SK-N-SH (cell line): ENCODE measurements at regions not wholly inside any gene's neighbourhood (a gene's known extent, or its start where the extent isn't known, plus 50 kb on each side); places are given as distances from the start of the nearest gene placed in this dataset.
"Not testable (repeated sequence)": the region's sequence is repeated elsewhere in the genome, so short reads cannot be mapped to it uniquely, and the experiment has no call there.

Experiments
- CTCF ChIA-PET: fragments of 300-600, 350-600 bp; formaldehyde crosslinking; extraction: SDS; loops from one replicate; lab custom pipeline; 2021; lab: Yijun Ruan, JAX
- POLR2A ChIA-PET: fragments of 350-600 bp; sonication (Branson Sonifier 250); formaldehyde crosslinking; extraction: SDS; loops from one replicate; lab custom pipeline; 2020; ENCODE audit warnings: antibody characterized with exemption, inconsistent platforms; lab: Yijun Ruan, JAX
- DNase-seq: peaks from one replicate; pipeline ENCODE4 v3.0.0; 2012
- H2AFZ ChIP-seq: fragments of 200-600 bp; sonication (generic); 2 replicates; pipeline ENCODE4 v1.8.1; 2016; ENCODE audit warnings: antibody characterized with exemption, mild to moderate bottlenecking, low read depth
- H3F3A ChIP-seq: fragments of 200-600 bp; sonication (generic); replicated peaks from 2 replicates; pipeline ENCODE3; 2016; ENCODE audit warnings: antibody characterized with exemption, mild to moderate bottlenecking; ENCODE audit not compliant: insufficient read depth
- H3K27ac ChIP-seq, 2 experiments: fragments of 200-500 bp in 1 of 2; fragments of 200-600 bp in 1 of 2; sonication (Bioruptor generic) in 1 of 2; sonication (generic), shearing (Covaris generic) in 1 of 2; 2 replicates each; pipeline versions ENCODE4 v1.5.1 to v1.6.1; 2014 to 2016; ENCODE audit warnings: low read depth in 2 of 2, inconsistent platforms in 1 of 2, low read length in 1 of 2, mild to moderate bottlenecking in 1 of 2, mixed read lengths in 1 of 2
- H3K27me3 ChIP-seq: fragments of 200-600 bp; sonication (generic), shearing (Covaris generic); 2 replicates; pipeline ENCODE4 v1.6.1; 2016; ENCODE audit warnings: mixed run types; ENCODE audit not compliant: insufficient read depth
- H3K36me3 ChIP-seq, 2 experiments: fragments of 200-500 bp in 1 of 2; fragments of 200-600 bp in 1 of 2; sonication (Bioruptor generic) in 1 of 2; sonication (generic) in 1 of 2; replicated peaks in 1 of 2; 2 replicates each; pipeline versions ENCODE3 to v1.5.1; 2014 to 2016; ENCODE audit warnings: low read length in 1 of 2, mild to moderate bottlenecking in 1 of 2; ENCODE audit not compliant: insufficient read depth in 2 of 2, control insufficient read depth in 1 of 2
- H3K4me1 ChIP-seq, 2 experiments: fragments of 200-500 bp in 1 of 2; fragments of 200-600 bp in 1 of 2; sonication (Bioruptor generic) in 1 of 2; sonication (generic), shearing (Covaris generic) in 1 of 2; 2 replicates each; pipeline versions ENCODE4 v1.5.1 to v1.6.1; 2014 to 2016; ENCODE audit warnings: low read depth in 1 of 2, low read length in 1 of 2, mixed run types in 1 of 2; ENCODE audit not compliant: insufficient read depth in 2 of 2, control insufficient read depth in 1 of 2
- H3K4me2 ChIP-seq: fragments of 200-600 bp; sonication (generic), shearing (Covaris generic); 2 replicates; pipeline ENCODE4 v1.6.1; 2017; ENCODE audit warnings: mixed run types
- H3K4me3 ChIP-seq, 2 experiments: fragments of 200-500 bp in 1 of 2; fragments of 200-600 bp in 1 of 2; sonication (Bioruptor generic) in 1 of 2; sonication (generic), shearing (Covaris generic) in 1 of 2; 2 replicates each; pipeline versions ENCODE4 v1.5.1 to v1.8.1; 2014 to 2016; ENCODE audit warnings: low read depth in 2 of 2, inconsistent platforms in 1 of 2, low read length in 1 of 2, mild to moderate bottlenecking in 1 of 2, mixed read lengths in 1 of 2, moderate library complexity in 1 of 2
- H3K79me2 ChIP-seq: fragments of 200-600 bp; sonication (generic); 2 replicates; pipeline ENCODE4 v1.8.1; 2017; ENCODE audit warnings: mild to moderate bottlenecking; ENCODE audit not compliant: insufficient read depth
- H3K9ac ChIP-seq: fragments of 200-600 bp; sonication (generic); 2 replicates; pipeline ENCODE4 v1.6.1; 2017; ENCODE audit warnings: mixed run types
- H3K9me2 ChIP-seq: fragments of 200-600 bp; sonication (generic); 2 replicates; pipeline ENCODE4 v1.6.1; 2017; ENCODE audit warnings: mixed run types
- H3K9me3 ChIP-seq: fragments of 200-600 bp; sonication (generic); 2 replicates; pipeline ENCODE4 v1.6.1; 2017; ENCODE audit warnings: mixed run types, mild to moderate bottlenecking, moderate library complexity
- H4K20me1 ChIP-seq: fragments of 200-600 bp; sonication (generic); 2 replicates; pipeline ENCODE4 v1.6.1; 2017; ENCODE audit warnings: mild to moderate bottlenecking, mixed run types; ENCODE audit not compliant: insufficient read depth
- CHD2 ChIP-seq: fragments of 150-350 bp; IDR thresholded peaks from 2 replicates; pipeline ENCODE4 v1.6.1; 2018; ENCODE audit warnings: low read length; ENCODE audit not compliant: partially characterized antibody
- CTCF ChIP-seq: fragments of 200-600 bp; sonication (generic); IDR thresholded peaks from 2 replicates; pipeline ENCODE4 v1.6.1; 2017; ENCODE audit warnings: antibody characterized with exemption, mild to moderate bottlenecking, moderate library complexity
- EP300 ChIP-seq, 2 experiments: IDR thresholded peaks; 2 replicates each; pipeline versions ENCODE4 v1.4.0 to v1.6.1; 2012; ENCODE audit warnings: borderline replicate concordance in 1 of 2, low read depth in 1 of 2, low read length in 1 of 2
- FOXJ3 ChIP-seq: sonication (generic); formaldehyde crosslinking; IDR thresholded peaks from 2 replicates; pipeline ENCODE4 v1.5.1; 2020; ENCODE audit warnings: mild to moderate bottlenecking, missing genetic modification reagents
- FOXM1 ChIP-seq: IDR thresholded peaks from 2 replicates; pipeline ENCODE4 v1.4.0; 2012; ENCODE audit warnings: low read depth, mild to moderate bottlenecking
- IRF3 ChIP-seq: fragments of 150-350 bp; IDR thresholded peaks from 2 replicates; pipeline ENCODE4 v1.6.1; 2016; ENCODE audit warnings: mild to moderate bottlenecking, low read depth, low read length
- MEF2A ChIP-seq: IDR thresholded peaks from 2 replicates; pipeline ENCODE4 v1.4.0; 2012; ENCODE audit warnings: low read depth, borderline replicate concordance
- PBX3 ChIP-seq: IDR thresholded peaks from 2 replicates; pipeline ENCODE4; 2012
- POLR2AphosphoS5 ChIP-seq: IDR thresholded peaks from 2 replicates; pipeline ENCODE4 v1.6.1; 2012; ENCODE audit warnings: low read depth, low read length
- RCOR1 ChIP-seq: fragments of 150-350 bp; IDR thresholded peaks from 2 replicates; pipeline ENCODE4 v1.6.1; 2017; ENCODE audit warnings: antibody characterized with exemption, low read length
- RFX5 ChIP-seq: IDR thresholded peaks from 2 replicates; pipeline ENCODE4 v1.6.1; 2012; ENCODE audit warnings: mild to moderate bottlenecking, improper control_type of control experiment, low read length
- SMC3 ChIP-seq: IDR thresholded peaks from 2 replicates; pipeline ENCODE4 v1.6.1; 2012; ENCODE audit warnings: low read depth, low read length, improper control_type of control experiment
- TAF1 ChIP-seq: IDR thresholded peaks from 2 replicates; pipeline ENCODE4 v1.6.1; 2012; ENCODE audit warnings: low read depth, mild to moderate bottlenecking, low read length, moderate library complexity, borderline replicate concordance
- USF2 ChIP-seq: fragments of 150-350 bp; IDR thresholded peaks from 2 replicates; pipeline ENCODE4 v1.6.1; 2017; ENCODE audit warnings: antibody characterized with exemption, low read length, low read depth, borderline replicate concordance
- WGBS: methylation state at CpG from one replicate; pipeline ENCODE4 v1.1.6; 2017; ENCODE audit warnings: low lambda C conversion rate; 5-methylcytosine and 5-hydroxymethylcytosine counted together

GRCh38 chr12:67048371-67048770 lies 220.8 kb upstream of the CAND1 start:
- POLR2A ChIA-PET: no interaction called here
- TF ChIP-seq RCOR1 (no peak), RFX5 (no peak), USF2 (no peak), PBX3 (no peak), FOXM1 (no peak), POLR2AphosphoS5 (no peak), EP300 (IDR thresholded peaks at IDR 0.05; ENCODE audit: borderline replicate concordance in 1 of 2, low read depth in 1 of 2, low read length in 1 of 2) (no peak), CTCF (no peak), CHD2 (no peak), SMC3 (no peak), IRF3 (no peak), MEF2A (no peak), FOXJ3 (CRISPR knock-in tag) (no peak), TAF1 (no peak)
- CTCF ChIA-PET: no interaction called here

GRCh38 chr12:67049199-67049598 lies 220.0 kb upstream of the CAND1 start:
- H3K9me3 ChIP-seq, DNase-seq, H3K9me2 ChIP-seq, H3K4me2 ChIP-seq, H3K4me3 ChIP-seq, H3K79me2 ChIP-seq, H3K36me3 ChIP-seq, H3K27me3 ChIP-seq, H3K4me1 ChIP-seq, H3K27ac ChIP-seq, H3F3A ChIP-seq, CTCF ChIA-PET, H2AFZ ChIP-seq, H3K9ac ChIP-seq, POLR2A ChIA-PET, H4K20me1 ChIP-seq: not testable (repeated sequence)
- WGBS: 55% methylated on average over 4 of the region's 4 CpGs

More at GRCh38 chr12:67048371-67048770, 220.8 kb upstream of the CAND1 start:
- Histone ChIP-seq H3K9me3 (no peaks in the 10 kb centered on the region), H3K4me1 (no peaks in the 10 kb centered on the region), H3F3A (no peaks in the 10 kb centered on the region), H2AFZ (no peak overlapping the region), H4K20me1 (no peaks in the 10 kb centered on the region), H3K79me2 (no peaks in the 10 kb centered on the region), H3K27ac (no peak overlapping the region), H3K9ac (no peak overlapping the region), H3K4me3 (no peak overlapping the region), H3K36me3 (no peaks in the 10 kb centered on the region), H3K27me3 (no peaks in the 10 kb centered on the region), H3K4me2 (no peak overlapping the region), H3K9me2 (no peaks in the 10 kb centered on the region)
- 21% methylated on average over 5 of the region's 5 CpGs for WGBS
- no peak for DNase-seq
